Chondrocyte (in vitro differentiated cells): ENCODE measurements at regions not wholly inside any gene's neighbourhood (a gene's known extent, or its start where the extent isn't known, plus 50 kb on each side); places are given as distances from the start of the nearest gene placed in this dataset.
A peak's percentile ranks its signal among the peaks of the same experiment; 100 is the strongest.
"Not testable (repeated sequence)": the region's sequence is repeated elsewhere in the genome, so short reads cannot be mapped to it uniquely, and the experiment has no call there.

Experiments
- DNase-seq: peaks from one replicate; pipeline ENCODE4 v3.0.0; 2021; ENCODE audit warnings: mixed read lengths, low spot score
- H3K27ac Mint-ChIP-seq: one replicate; pipeline ENCODE4 v1.8.0; 2021; ENCODE audit warnings: mild to moderate bottlenecking, moderate library complexity, mixed read lengths; ENCODE audit not compliant: unreplicated experiment
- H3K27me3 Mint-ChIP-seq: 2 replicates; pipeline ENCODE4 v1.8.0; 2021; ENCODE audit warnings: low read depth, mixed read lengths
- H3K36me3 Mint-ChIP-seq: 2 replicates; pipeline ENCODE4 v1.8.0; 2021; ENCODE audit warnings: low read depth, mixed read lengths
- H3K4me1 Mint-ChIP-seq: 2 replicates; pipeline ENCODE4 v1.8.0; 2021; ENCODE audit warnings: low read depth, mild to moderate bottlenecking, mixed read lengths
- H3K4me3 Mint-ChIP-seq: one replicate; pipeline ENCODE4 v1.8.0; 2021; ENCODE audit warnings: mild to moderate bottlenecking, moderate library complexity, mixed read lengths; ENCODE audit not compliant: unreplicated experiment
- H3K9me3 Mint-ChIP-seq: 2 replicates; pipeline ENCODE4 v1.8.0; 2021; ENCODE audit warnings: low read depth, mixed read lengths
- CTCF ChIP-seq: fragments of 200-600 bp; sonication (generic); IDR thresholded peaks from 2 replicates; pipeline ENCODE4 v1.5.0; 2021; ENCODE audit warnings: antibody characterized with exemption, mild to moderate bottlenecking, moderate library complexity

- Mint-ChIP-seq H3K27ac (no peak overlapping the region), H3K27me3 (peaks cover 29% of the 10 kb centered on the region), H3K36me3 (peaks cover 1% of the 10 kb centered on the region), H3K4me1 (no peaks in the 10 kb centered on the region), H3K9me3 (no peaks in the 10 kb centered on the region), H3K4me3 (no peak overlapping the region)
- DNase-seq = peak; percentile 82
- no peak for TF ChIP-seq CTCF
These were observed 69.7 kb upstream of the ANTXRL start for GRCh38 chr10:46216836-46217751.

GRCh38 chr10:46217752-46218453 is 68.9 kb upstream of the ANTXRL start:
- Mint-ChIP-seq H3K27me3 (peaks cover 29% of the 10 kb centered on the region), H3K9me3 (no peaks in the 10 kb centered on the region), H3K4me3 (no peak overlapping the region), H3K4me1 (no peaks in the 10 kb centered on the region), H3K27ac (no peak overlapping the region), H3K36me3 (peaks cover 1% of the 10 kb centered on the region)
- no peak for TF ChIP-seq CTCF
- DNase-seq = no peak

GRCh38 chr10:46218921-46219320 is 67.9 kb upstream of the ANTXRL start:
- no peaks in the 10 kb centered on the region for H3K4me1 Mint-ChIP-seq
- H3K27me3 Mint-ChIP-seq = peaks cover 29% of the 10 kb centered on the region
- no peak for TF ChIP-seq CTCF
- DNase-seq = no peak
- no peak overlapping the region for H3K27ac Mint-ChIP-seq
- H3K36me3 Mint-ChIP-seq = peaks cover 1% of the 10 kb centered on the region
- H3K4me3 Mint-ChIP-seq = no peak overlapping the region
- no peaks in the 10 kb centered on the region for H3K9me3 Mint-ChIP-seq

GRCh38 chr10:46219431-46219990 is 67.3 kb upstream of the ANTXRL start:
- H3K27ac Mint-ChIP-seq, H3K4me1 Mint-ChIP-seq, H3K4me3 Mint-ChIP-seq, DNase-seq, H3K9me3 Mint-ChIP-seq, H3K36me3 Mint-ChIP-seq: not testable (repeated sequence)
- H3K27me3 Mint-ChIP-seq = peaks cover 29% of the 10 kb centered on the region

- Mint-ChIP-seq H3K27ac (no peak overlapping the region), H3K36me3 (peaks cover 1% of the 10 kb centered on the region), H3K4me1 (no peaks in the 10 kb centered on the region), H3K9me3 (no peaks in the 10 kb centered on the region), H3K27me3 (peaks cover 31% of the 10 kb centered on the region), H3K4me3 (no peak overlapping the region)
- TF ChIP-seq CTCF = no peak
- peak; percentile 48 for DNase-seq
These were observed 66.6 kb upstream of the ANTXRL start for GRCh38 chr10:46220187-46220586.
